ENCODE measurements at regions not wholly inside any gene's neighbourhood (a gene's known extent, or its start where the extent isn't known, plus 50 kb on each side); places are given as distances from the start of the nearest gene placed in this dataset.

DNA sequence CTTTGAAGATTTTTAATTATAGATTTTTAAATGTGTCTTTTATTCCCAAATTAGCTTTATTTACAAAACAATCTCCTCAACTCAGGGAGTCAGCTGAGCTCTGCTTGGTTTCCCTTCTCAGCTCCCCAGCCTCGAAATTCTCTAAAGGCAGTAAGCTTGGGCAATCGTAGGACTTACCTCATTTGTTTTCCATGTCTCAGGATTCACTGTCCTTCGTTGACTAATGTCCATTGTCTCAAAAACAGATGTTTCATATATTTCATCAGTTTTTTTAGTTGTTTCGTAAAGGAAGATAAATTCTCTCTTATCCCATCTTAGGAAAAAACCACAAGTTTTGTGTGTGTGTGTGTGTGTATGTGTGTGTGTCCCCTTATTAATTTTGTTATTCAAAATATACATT lies 102.2 kb upstream of the ADGRF1 start:
- no peak overlapping the region for H3K27ac Mint-ChIP-seq
- no peak overlapping the region for H3K4me3 Mint-ChIP-seq
- H3K36me3 Mint-ChIP-seq (ENCODE audit: low read depth), result no peaks in the 10 kb centered on the region
- no peaks in the 10 kb centered on the region for H3K9me3 Mint-ChIP-seq
- DNase-seq, result no peak
- no peaks in the 10 kb centered on the region for H3K4me1 Mint-ChIP-seq (ENCODE audit: low read depth)
- peaks cover 11% of the 10 kb centered on the region for H3K27me3 Mint-ChIP-seq

- Mint-ChIP-seq H3K4me3 (no peak overlapping the region), H3K27ac (no peak overlapping the region), H3K9me3 (no peaks in the 10 kb centered on the region), H3K4me1 (ENCODE audit: low read depth) (peaks cover 4% of the 10 kb centered on the region), H3K27me3 (peaks cover 11% of the 10 kb centered on the region), H3K36me3 (ENCODE audit: low read depth) (no peaks in the 10 kb centered on the region)
- DNase-seq, result no peak
Observed at GRCh38 chr6:47141963-47142362, 99.8 kb upstream of the ADGRF1 start.

DNA sequence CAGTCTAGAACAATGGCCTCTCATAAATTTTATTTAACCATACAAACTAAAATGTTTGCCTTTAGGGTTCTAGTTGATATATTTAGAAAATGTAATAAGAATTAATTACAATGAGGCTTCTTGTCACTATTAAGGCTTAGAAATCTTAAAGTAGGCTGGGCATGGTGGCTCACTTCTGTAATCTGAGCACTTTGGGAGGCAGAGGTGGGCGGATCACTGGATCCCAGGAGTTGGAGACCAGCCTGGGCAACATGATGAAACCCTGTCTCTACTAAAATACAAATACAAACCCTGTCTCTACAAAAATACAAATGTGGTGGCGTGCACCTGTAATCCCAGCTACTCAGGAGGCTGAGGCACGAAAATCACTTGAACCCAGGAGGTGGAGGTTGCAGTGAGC lies 99.0 kb upstream of the ADGRF1 start:
- Mint-ChIP-seq H3K36me3 (ENCODE audit: low read depth) (no peaks in the 10 kb centered on the region), H3K9me3 (no peaks in the 10 kb centered on the region), H3K4me3 (no peak overlapping the region), H3K4me1 (ENCODE audit: low read depth) (peaks cover 4% of the 10 kb centered on the region), H3K27me3 (peaks cover 7% of the 10 kb centered on the region), H3K27ac (no peak overlapping the region)
- no peak for DNase-seq

DNA sequence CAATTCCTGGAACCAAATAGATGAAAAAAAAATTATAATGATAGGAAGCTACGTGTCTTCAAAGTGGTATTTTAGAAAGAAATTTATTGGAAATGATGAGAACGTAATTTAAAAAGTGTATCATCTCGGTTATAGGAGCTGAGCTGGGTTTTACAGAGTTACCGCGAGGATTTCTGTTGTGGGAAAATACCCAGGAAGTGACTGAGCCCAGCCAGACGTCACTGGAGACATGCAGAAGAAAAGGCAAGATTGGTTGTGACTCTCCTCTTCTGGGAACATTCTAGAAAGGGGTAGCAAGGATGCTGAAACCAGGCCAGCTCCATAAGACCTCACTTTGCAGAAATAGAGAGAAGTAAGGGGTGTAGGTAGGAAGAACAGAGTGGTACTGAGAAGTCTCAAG lies 95.9 kb upstream of the ADGRF1 start:
- H3K9me3 Mint-ChIP-seq, result no peaks in the 10 kb centered on the region
- H3K4me1 Mint-ChIP-seq (ENCODE audit: low read depth), result peaks cover 15% of the 10 kb centered on the region
- no peak for DNase-seq
- H3K36me3 Mint-ChIP-seq (ENCODE audit: low read depth), result no peaks in the 10 kb centered on the region
- peaks cover 18% of the 10 kb centered on the region for H3K27me3 Mint-ChIP-seq
- no peak overlapping the region for H3K27ac Mint-ChIP-seq
- H3K4me3 Mint-ChIP-seq, result no peak overlapping the region

DNA sequence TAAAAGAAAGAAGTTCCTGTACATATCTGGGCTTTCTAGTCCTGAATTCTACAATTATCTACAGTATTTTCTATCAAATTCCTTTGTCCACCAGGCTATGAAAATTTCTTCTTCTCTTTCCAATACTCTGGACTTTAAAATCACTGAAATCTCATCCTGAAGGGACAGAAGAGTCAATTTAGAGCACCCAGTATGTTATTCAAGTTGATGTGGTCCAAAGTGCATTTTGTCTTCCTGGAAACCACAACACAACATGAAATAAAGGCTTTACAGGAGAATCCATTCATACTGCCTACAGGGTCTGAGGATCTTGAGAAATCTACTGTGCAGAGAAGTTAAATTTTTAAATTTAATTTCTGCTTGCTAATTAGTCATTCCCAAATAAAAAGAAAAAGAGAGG lies 94.9 kb upstream of the ADGRF1 start:
- no peak overlapping the region for H3K27ac Mint-ChIP-seq
- H3K9me3 Mint-ChIP-seq, result no peaks in the 10 kb centered on the region
- H3K36me3 Mint-ChIP-seq (ENCODE audit: low read depth), result no peaks in the 10 kb centered on the region
- H3K27me3 Mint-ChIP-seq, result peaks cover 19% of the 10 kb centered on the region
- no peak for DNase-seq
- H3K4me3 Mint-ChIP-seq, result no peak overlapping the region
- H3K4me1 Mint-ChIP-seq (ENCODE audit: low read depth), result peaks cover 15% of the 10 kb centered on the region

DNA sequence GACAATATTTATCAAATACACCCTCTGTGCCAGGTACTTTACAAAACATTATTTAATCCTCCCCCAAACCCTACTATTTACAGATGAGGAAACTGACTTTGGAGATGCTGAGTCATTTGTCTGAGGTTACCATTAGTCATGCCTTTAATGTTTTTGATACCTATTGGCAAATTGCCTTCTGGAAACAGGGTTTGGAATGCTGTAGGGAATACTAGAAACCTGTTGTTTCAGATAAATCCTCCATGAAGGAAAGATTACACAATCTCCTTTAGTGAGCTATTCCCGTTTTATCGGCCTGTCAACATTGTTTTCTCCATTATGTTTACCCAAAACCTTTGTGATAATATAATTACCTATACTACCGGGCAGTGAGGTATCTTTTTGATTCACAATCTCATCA lies 93.6 kb upstream of the ADGRF1 start:
- no peak overlapping the region for H3K27ac Mint-ChIP-seq
- H3K4me3 Mint-ChIP-seq, result no peak overlapping the region
- H3K36me3 Mint-ChIP-seq (ENCODE audit: low read depth), result no peaks in the 10 kb centered on the region
- H3K27me3 Mint-ChIP-seq, result peaks cover 19% of the 10 kb centered on the region
- H3K9me3 Mint-ChIP-seq, result no peaks in the 10 kb centered on the region
- peaks cover 15% of the 10 kb centered on the region for H3K4me1 Mint-ChIP-seq (ENCODE audit: low read depth)
- DNase-seq, result no peak

- Mint-ChIP-seq H3K27ac (no peak overlapping the region), H3K4me1 (ENCODE audit: low read depth) (peaks cover 15% of the 10 kb centered on the region), H3K4me3 (no peak overlapping the region), H3K9me3 (no peaks in the 10 kb centered on the region), H3K27me3 (peaks cover 19% of the 10 kb centered on the region), H3K36me3 (ENCODE audit: low read depth) (no peaks in the 10 kb centered on the region)
- no peak for DNase-seq
Observed at GRCh38 chr6:47134476-47135189, 92.5 kb upstream of the ADGRF1 start.

GRCh38 chr6:47133230-47134000 lies 91.3 kb upstream of the ADGRF1 start:
- Mint-ChIP-seq H3K27ac (no peak overlapping the region), H3K4me3 (no peak overlapping the region), H3K9me3 (no peaks in the 10 kb centered on the region), H3K27me3 (peaks cover 19% of the 10 kb centered on the region), H3K4me1 (ENCODE audit: low read depth) (peaks cover 15% of the 10 kb centered on the region), H3K36me3 (ENCODE audit: low read depth) (no peaks in the 10 kb centered on the region)
- DNase-seq, result no peak

- H3K9me3 Mint-ChIP-seq, result no peaks in the 10 kb centered on the region
- H3K27me3 Mint-ChIP-seq, result peaks cover 15% of the 10 kb centered on the region
- H3K36me3 Mint-ChIP-seq (ENCODE audit: low read depth), result no peaks in the 10 kb centered on the region
- no peak overlapping the region for H3K27ac Mint-ChIP-seq
- H3K4me3 Mint-ChIP-seq, result no peak overlapping the region
- H3K4me1 Mint-ChIP-seq (ENCODE audit: low read depth), result peaks cover 11% of the 10 kb centered on the region
- no peak for DNase-seq
Observed at GRCh38 chr6:47132724-47133123, 90.6 kb upstream of the ADGRF1 start.

DNA sequence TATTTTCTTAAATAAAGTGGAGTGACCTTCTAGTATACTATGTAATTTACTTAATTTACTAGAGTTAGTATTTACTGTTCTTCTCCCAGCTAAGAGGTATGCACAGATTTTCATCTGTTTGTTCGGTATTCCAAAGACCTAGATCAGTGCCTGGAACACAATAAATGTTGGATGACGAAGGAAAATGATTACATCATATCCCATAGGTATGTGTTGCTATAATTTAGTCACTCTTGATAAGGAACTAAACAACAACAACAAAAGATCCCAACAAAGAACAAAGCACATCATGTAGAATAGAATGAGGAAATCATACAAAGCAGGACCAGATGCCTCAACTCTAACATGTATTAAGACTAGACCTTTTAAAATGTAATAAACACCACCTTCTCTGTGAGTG lies 89.6 kb upstream of the ADGRF1 start:
- H3K9me3 Mint-ChIP-seq, result no peaks in the 10 kb centered on the region
- peaks cover 11% of the 10 kb centered on the region for H3K4me1 Mint-ChIP-seq (ENCODE audit: low read depth)
- peaks cover 15% of the 10 kb centered on the region for H3K27me3 Mint-ChIP-seq
- DNase-seq, result no peak
- H3K27ac Mint-ChIP-seq, result no peak overlapping the region
- no peaks in the 10 kb centered on the region for H3K36me3 Mint-ChIP-seq (ENCODE audit: low read depth)
- H3K4me3 Mint-ChIP-seq, result no peak overlapping the region

- Mint-ChIP-seq H3K36me3 (ENCODE audit: low read depth) (no peaks in the 10 kb centered on the region), H3K4me1 (ENCODE audit: low read depth) (peaks cover 8% of the 10 kb centered on the region), H3K27me3 (peaks cover 15% of the 10 kb centered on the region), H3K4me3 (no peak overlapping the region), H3K9me3 (no peaks in the 10 kb centered on the region), H3K27ac (no peak overlapping the region)
- DNase-seq, result no peak
Observed at GRCh38 chr6:47130086-47130485, 88.0 kb upstream of the ADGRF1 start.

- no peak for DNase-seq
- Mint-ChIP-seq H3K27me3 (peaks cover 8% of the 10 kb centered on the region), H3K4me1 (ENCODE audit: low read depth) (no peaks in the 10 kb centered on the region), H3K27ac (no peak overlapping the region), H3K36me3 (ENCODE audit: low read depth) (no peaks in the 10 kb centered on the region), H3K4me3 (no peak overlapping the region), H3K9me3 (no peaks in the 10 kb centered on the region)
Observed at GRCh38 chr6:47129129-47129528, 87.0 kb upstream of the ADGRF1 start.

DNA sequence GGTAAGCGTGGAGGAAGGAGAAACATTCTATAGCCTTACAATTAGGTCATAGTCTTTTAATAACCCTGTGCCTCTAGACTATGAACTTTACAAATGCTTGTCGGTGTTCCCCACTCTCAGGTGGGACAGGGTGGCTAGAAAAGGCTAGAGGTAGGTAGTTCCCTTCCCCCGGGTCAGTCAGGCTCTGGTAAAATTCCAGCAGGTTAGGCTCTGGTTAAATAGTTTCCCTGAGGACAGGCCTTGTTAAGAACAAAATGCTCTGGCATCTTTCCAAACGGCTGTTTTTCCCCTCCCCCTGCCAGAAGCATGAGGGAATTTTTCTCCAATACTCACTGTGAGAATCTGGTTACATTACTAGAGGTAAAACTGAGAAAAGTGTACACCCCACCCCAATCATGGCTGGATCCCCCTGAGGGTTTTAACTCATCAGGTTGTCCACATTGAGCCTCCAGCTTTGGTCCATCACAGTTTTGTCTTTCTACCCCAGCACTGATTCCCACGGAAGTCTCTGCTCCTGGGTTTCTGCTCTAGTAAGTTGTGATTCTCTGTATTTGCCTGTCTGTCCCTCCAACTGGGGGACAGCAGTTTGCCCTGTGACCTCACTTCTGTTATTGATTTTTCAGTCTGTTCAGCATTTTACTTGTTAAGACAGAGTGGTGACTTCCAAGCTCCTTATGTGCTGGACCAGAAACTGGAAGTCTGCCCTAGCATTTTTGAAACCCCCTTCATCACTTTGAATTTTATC lies 84.7 kb upstream of the ADGRF1 start:
- no peak overlapping the region for H3K4me3 Mint-ChIP-seq
- no peak overlapping the region for H3K27ac Mint-ChIP-seq
- H3K27me3 Mint-ChIP-seq, result no peaks in the 10 kb centered on the region
- DNase-seq, result no peak
- H3K9me3 Mint-ChIP-seq, result no peaks in the 10 kb centered on the region
- H3K4me1 Mint-ChIP-seq (ENCODE audit: low read depth), result no peaks in the 10 kb centered on the region
- H3K36me3 Mint-ChIP-seq (ENCODE audit: low read depth), result no peaks in the 10 kb centered on the region

DNA sequence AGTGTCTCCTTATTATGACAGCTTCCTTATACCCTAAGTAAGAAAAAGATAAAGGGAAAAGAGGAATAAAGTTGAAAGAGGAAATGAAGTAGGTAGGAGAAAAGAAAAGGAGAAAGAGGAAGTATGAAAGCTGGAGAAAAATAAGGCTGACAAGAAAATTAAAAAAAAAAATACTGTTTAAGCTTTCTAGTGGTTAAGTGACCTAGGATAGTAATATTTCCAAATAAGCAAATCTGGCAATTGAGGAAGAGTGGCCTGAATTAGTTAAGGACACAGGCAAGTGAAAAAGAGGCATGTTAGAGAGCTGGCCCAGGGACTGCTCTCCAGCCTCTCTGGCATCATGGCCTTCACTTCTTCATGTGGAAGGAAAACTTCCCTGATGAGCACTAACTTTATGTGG lies 76.5 kb upstream of the ADGRF1 start:
- Mint-ChIP-seq H3K4me1 (ENCODE audit: low read depth) (no peaks in the 10 kb centered on the region), H3K27me3 (peaks cover 3% of the 10 kb centered on the region), H3K36me3 (ENCODE audit: low read depth) (no peaks in the 10 kb centered on the region), H3K4me3 (no peak overlapping the region), H3K9me3 (no peaks in the 10 kb centered on the region), H3K27ac (no peak overlapping the region)
- no peak for DNase-seq

- H3K4me3 Mint-ChIP-seq, result no peak overlapping the region
- no peaks in the 10 kb centered on the region for H3K9me3 Mint-ChIP-seq
- no peak overlapping the region for H3K27ac Mint-ChIP-seq
- no peaks in the 10 kb centered on the region for H3K4me1 Mint-ChIP-seq (ENCODE audit: low read depth)
- no peak for DNase-seq
- H3K27me3 Mint-ChIP-seq, result peaks cover 3% of the 10 kb centered on the region
- H3K36me3 Mint-ChIP-seq (ENCODE audit: low read depth), result no peaks in the 10 kb centered on the region
Observed at GRCh38 chr6:47117314-47117713, 75.2 kb upstream of the ADGRF1 start.

Measured in activated T-cell treated with anti-CD3 and anti-CD28 coated beads, Interleukin-2, amount 50 U/mL, for 24 hours (primary cell).